K562 (cell line): ENCODE measurements at regions not wholly inside any gene's neighbourhood (a gene's known extent, or its start where the extent isn't known, plus 50 kb on each side); places are given as distances from the start of the nearest gene placed in this dataset.

Experiments used
- ATAC-seq: fragments of 200-7000 bp; cut with Tn5 transposase; 3 replicates; pipeline ENCODE4 v1.9.1; 2020; ENCODE audit warnings: moderate library complexity
- BruUV-seq: library from RNA; stranded (reverse); fragments of 400-500 nt; replicated peaks from 2 replicates; lab custom pipeline; 2021; lab: Mats Ljungman, UMichigan
- CTCF ChIA-PET: fragments of 300-600 bp; formaldehyde crosslinking; extraction: SDS; loops from one replicate; lab custom pipeline; 2021; ENCODE audit warnings: low intra/inter-chr PET ratio; lab: Yijun Ruan, JAX
- POLR2A ChIA-PET: fragments of 300-600, 350-650 bp; sonication (Branson Sonifier 250); formaldehyde crosslinking; extraction: SDS; loops from one replicate; lab custom pipeline; 2021; ENCODE audit warnings: antibody characterized with exemption, inconsistent platforms; lab: Yijun Ruan, JAX
- DNase-seq, 4 experiments: peaks; one replicate each; pipeline versions ENCODE4 v3.0.0 to v3.0.0-alpha.2; 2011 to 2018; ENCODE audit warnings: low spot score in 3 of 4, mixed read lengths in 3 of 4; ENCODE audit errors: extremely low read depth in 1 of 4
- FAIRE-seq: peaks from 2 replicates; lab custom pipeline; 2011; peaks lifted over from hg19 to GRCh38; lab: Jason Lieb, UNC
- H2AFZ ChIP-seq: 2 replicates; pipeline ENCODE4 v1.6.0; 2011; ENCODE audit warnings: low read depth, low read length, control low read depth, inconsistent platforms
- H3K27ac ChIP-seq: fragments of 200-600 bp; 3 replicates; pipeline ENCODE4 v1.8.0; 2011; ENCODE audit warnings: low read depth, mild to moderate bottlenecking, control low read depth, inconsistent platforms, low read length, moderate library complexity, mixed read lengths; ENCODE audit errors: extremely low read depth
- H3K27me3 ChIP-seq, 2 experiments: fragments of 300-600 bp in 1 of 2; 2 replicates in 1 of 2; 3 replicates in 1 of 2; pipeline versions ENCODE4 v1.6.0 to v1.8.0; 2011; ENCODE audit warnings: inconsistent platforms in 2 of 2, low read length in 2 of 2, mild to moderate bottlenecking in 1 of 2, mixed read lengths in 1 of 2, moderate library complexity in 1 of 2; ENCODE audit not compliant: control insufficient read depth in 2 of 2, insufficient read depth in 2 of 2
- H3K36me3 ChIP-seq: fragments of 300-600 bp; 3 replicates; pipeline ENCODE4 v1.8.0; 2011; ENCODE audit warnings: mild to moderate bottlenecking, low read length, inconsistent platforms; ENCODE audit not compliant: control insufficient read depth, insufficient read depth
- H3K4me1 ChIP-seq, 2 experiments: fragments of 200-600 bp in 1 of 2; replicated peaks in 1 of 2; 2 replicates in 1 of 2; 3 replicates in 1 of 2; pipeline versions ENCODE4 v1.5.1 to v1.8.0; 2011; ENCODE audit warnings: inconsistent platforms in 2 of 2, low read length in 2 of 2, mild to moderate bottlenecking in 1 of 2, mixed read lengths in 1 of 2, moderate library complexity in 1 of 2; ENCODE audit not compliant: control insufficient read depth in 2 of 2, insufficient read depth in 2 of 2
- H3K4me2 ChIP-seq: 2 replicates; pipeline ENCODE4 v1.6.1; 2011; ENCODE audit warnings: low read length, control low read depth, inconsistent platforms, mixed read lengths; ENCODE audit not compliant: insufficient read depth
- H3K4me3 ChIP-seq: fragments of 200-600 bp; sonication (generic), shearing (Covaris generic); 2 replicates; pipeline ENCODE4 v1.5.1; 2016; ENCODE audit warnings: control low read depth, inconsistent platforms
- H3K79me2 ChIP-seq: fragments of 200-600 bp; 3 replicates; pipeline ENCODE4 v1.8.0; 2011; ENCODE audit warnings: low read length, inconsistent platforms; ENCODE audit not compliant: control insufficient read depth, insufficient read depth
- H3K9ac ChIP-seq, 2 experiments: 2 replicates each; pipeline versions ENCODE4 v1.6.0 to v1.6.1; 2011; ENCODE audit warnings: low read depth in 2 of 2, low read length in 2 of 2, control low read depth in 1 of 2, inconsistent platforms in 1 of 2, mild to moderate bottlenecking in 1 of 2, mixed read lengths in 1 of 2; ENCODE audit not compliant: insufficient read depth in 1 of 2
- H3K9me1 ChIP-seq: one replicate; pipeline ENCODE4 v1.6.0; 2011; ENCODE audit warnings: inconsistent platforms, mild to moderate bottlenecking, low read length, moderate library complexity; ENCODE audit not compliant: control insufficient read depth, insufficient read depth
- H3K9me3 ChIP-seq: replicated peaks from 2 replicates; pipeline ENCODE4 v1.5.1; 2011; ENCODE audit warnings: low read depth, low read length, inconsistent platforms; ENCODE audit not compliant: control insufficient read depth, insufficient read depth
- H4K20me1 ChIP-seq: replicated peaks from 2 replicates; pipeline ENCODE4 v1.6.1; 2011; ENCODE audit warnings: low read length, inconsistent platforms, mixed read lengths; ENCODE audit not compliant: control insufficient read depth, insufficient read depth
- POLR2AphosphoS2 ChIP-seq: IDR thresholded peaks from 2 replicates; pipeline ENCODE4 v1.6.1; 2012; ENCODE audit warnings: low read length, improper control_type of control experiment
- RFX5 ChIP-seq: IDR thresholded peaks from 2 replicates; pipeline ENCODE4 v1.6.1; 2011; ENCODE audit warnings: low read depth, mild to moderate bottlenecking, improper control_type of control experiment, low read length
- TCF7 ChIP-seq: sonication (generic); IDR thresholded peaks from 2 replicates; pipeline ENCODE4 v1.6.1; 2016; ENCODE audit warnings: antibody characterized with exemption, borderline replicate concordance
- ZNF23 ChIP-seq: fragments of 250-450 bp; sonication (Bioruptor Pico); IDR thresholded peaks from 2 replicates; pipeline ENCODE4 v1.4.0; 2020; ENCODE audit warnings: mild to moderate bottlenecking
- WGBS: fragments of 100-300 bp; shearing (Covaris generic); methylation state at CpG from one replicate; pipeline ENCODE4 v1.1.6; 2016; ENCODE audit warnings: low coverage, mixed read lengths; ENCODE audit not compliant: insufficient coverage; ENCODE audit errors: missing lambda C conversion rate; 5-methylcytosine and 5-hydroxymethylcytosine counted together
- in situ Hi-C: fragments of 300-500 bp; cut with MboI; formaldehyde crosslinking; loops from 4 replicates; pipeline ENCODE4 v1.15.0; 2018; ENCODE audit warnings: inconsistent platforms, mixed read lengths
- intact Hi-C: fragments of 100-400 bp; cut with micrococcal nuclease; formaldehyde crosslinking; loops from 2 replicates; pipeline ENCODE4 v1.14.2; 2022

- Histone ChIP-seq H4K20me1 (no peaks in the 10 kb centered on the region), H3K36me3 (no peaks in the 10 kb centered on the region), H3K4me3 (no peak overlapping the region), H3K4me2 (no peak overlapping the region), H3K27ac (no peak overlapping the region), H3K27me3 (no peaks in the 10 kb centered on the region), H3K9me3 (no peaks in the 10 kb centered on the region; the same call in 1 of the 2 replicates), H3K9me1 (no peaks in the 10 kb centered on the region), H2AFZ (no peak overlapping the region), H3K79me2 (no peaks in the 10 kb centered on the region), H3K9ac (no peak overlapping the region), H3K4me1 (no peaks in the 10 kb centered on the region)
- no peak for ATAC-seq
- ChIA-PET POLR2A (no interaction called here), CTCF (no interaction called here)
- intact Hi-C loops (no loop called here), in situ Hi-C loops (no loop called here)
- 0% methylated on average over 2 of the region's 2 CpGs for WGBS
- no peak for TF ChIP-seq POLR2AphosphoS2
- no peak for DNase-seq
- no peak for FAIRE-seq
- BruUV-seq, result no TSS peak
Measured at GRCh38 chr13:73274147-73274546, 215.3 kb downstream of the KLF5 start.

DNA sequence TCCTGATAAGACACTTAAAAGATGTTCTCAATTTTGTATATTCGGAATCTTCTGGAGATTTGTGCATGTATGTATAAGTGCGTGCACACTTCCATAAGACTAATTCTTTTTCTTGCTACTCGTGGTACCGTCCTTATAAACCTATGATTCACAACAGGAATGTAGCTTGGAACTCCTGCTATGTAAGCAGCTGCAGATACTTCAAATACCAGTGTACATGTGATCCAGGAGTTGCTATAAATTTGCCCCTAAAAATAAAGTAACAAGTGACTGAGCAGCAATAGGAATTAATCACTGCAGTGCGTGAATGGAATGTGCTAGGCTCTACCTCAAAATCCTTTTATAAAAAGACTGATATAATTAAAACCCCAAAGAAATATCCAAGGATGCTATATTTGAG is 214.9 kb downstream of the KLF5 start:
- DNase-seq (no peak), ATAC-seq (no peak), FAIRE-seq (no peak)
- Histone ChIP-seq H3K9me1 (no peaks in the 10 kb centered on the region), H3K27me3 (no peaks in the 10 kb centered on the region), H4K20me1 (no peaks in the 10 kb centered on the region), H3K9ac (no peak overlapping the region), H3K4me1 (no peaks in the 10 kb centered on the region), H3K27ac (no peak overlapping the region), H3K36me3 (no peaks in the 10 kb centered on the region), H3K79me2 (no peaks in the 10 kb centered on the region), H3K4me3 (no peak overlapping the region), H2AFZ (no peak overlapping the region), H3K4me2 (no peak overlapping the region), H3K9me3 (no peaks in the 10 kb centered on the region)
- CTCF ChIA-PET, result no interaction called here
- no TSS peak for BruUV-seq
- TF ChIP-seq RFX5 (no peak), TCF7 (no peak), ZNF23 (no peak)
- in situ Hi-C loops, result no loop called here
- intact Hi-C loops, result no loop called here
- WGBS, result 1% methylated on average over 5 of the region's 5 CpGs
- POLR2A ChIA-PET, result no interaction called here
